MM.1S (cell line): ENCODE measurements at regions not wholly inside any gene's neighbourhood (a gene's known extent, or its start where the extent isn't known, plus 50 kb on each side); places are given as distances from the start of the nearest gene placed in this dataset.

Experiments
- CTCF ChIP-seq: fragments of 300-600 bp; sonication (generic); IDR thresholded peaks from 2 replicates; pipeline ENCODE4 v1.5.1; 2016; ENCODE audit warnings: antibody characterized with exemption, low read length, mixed read lengths
- EZH2 ChIP-seq: fragments of 300-600 bp; sonication (generic); optimal IDR thresholded peaks from 2 replicates; pipeline ENCODE3; 2017; ENCODE audit warnings: low read depth, mild to moderate bottlenecking, antibody characterized with exemption, low read length, mixed read lengths
- EZH2phosphoT487 ChIP-seq: fragments of 300-600 bp; sonication (generic); IDR thresholded peaks from 2 replicates; pipeline ENCODE4 v1.6.1; 2018; ENCODE audit warnings: antibody characterized with exemption, low read length

GRCh38 chr5:27328480-27328879, 290.1 kb upstream of the CDH9 start:
- TF ChIP-seq CTCF (no peak), EZH2 (no peak), EZH2phosphoT487 (no peak)
